Ishikawa (cell line): ENCODE measurements at regions not wholly inside any gene's neighbourhood (a gene's known extent, or its start where the extent isn't known, plus 50 kb on each side); places are given as distances from the start of the nearest gene placed in this dataset.

ENCODE experiments used
- NFIC ChIP-seq: IDR thresholded peaks from 2 replicates; pipeline ENCODE4 v1.6.1; 2012
- RAD21 ChIP-seq: IDR thresholded peaks from 2 replicates; pipeline ENCODE4 v1.6.1; 2012; ENCODE audit warnings: low read depth
- TAF1 ChIP-seq: IDR thresholded peaks from 2 replicates; pipeline ENCODE4 v1.6.1; 2012; ENCODE audit warnings: low read depth, mild to moderate bottlenecking

- TF ChIP-seq RAD21 (no peak), NFIC (no peak), TAF1 (no peak)
These were observed 108.8 kb downstream of the DDIT4L start for GRCh38 chr4:100081491-100081890.
